K562 (cell line): ENCODE measurements at regions not wholly inside any gene's neighbourhood (a gene's known extent, or its start where the extent isn't known, plus 50 kb on each side); places are given as distances from the start of the nearest gene placed in this dataset.

Experiments used
- ATAC-seq: fragments of 200-7000 bp; cut with Tn5 transposase; 3 replicates; pipeline ENCODE4 v1.9.1; 2020; ENCODE audit warnings: moderate library complexity
- BruUV-seq: library from RNA; stranded (reverse); fragments of 400-500 nt; replicated peaks from 2 replicates; lab custom pipeline; 2021; lab: Mats Ljungman, UMichigan
- CTCF ChIA-PET: fragments of 300-600 bp; formaldehyde crosslinking; extraction: SDS; loops from one replicate; lab custom pipeline; 2021; ENCODE audit warnings: low intra/inter-chr PET ratio; lab: Yijun Ruan, JAX
- POLR2A ChIA-PET: fragments of 300-600, 350-650 bp; sonication (Branson Sonifier 250); formaldehyde crosslinking; extraction: SDS; loops from one replicate; lab custom pipeline; 2021; ENCODE audit warnings: antibody characterized with exemption, inconsistent platforms; lab: Yijun Ruan, JAX
- DNase-seq, 4 experiments: peaks; one replicate each; pipeline versions ENCODE4 v3.0.0 to v3.0.0-alpha.2; 2011 to 2018; ENCODE audit warnings: low spot score in 3 of 4, mixed read lengths in 3 of 4; ENCODE audit errors: extremely low read depth in 1 of 4
- FAIRE-seq: peaks from 2 replicates; lab custom pipeline; 2011; peaks lifted over from hg19 to GRCh38; lab: Jason Lieb, UNC
- H2AFZ ChIP-seq: 2 replicates; pipeline ENCODE4 v1.6.0; 2011; ENCODE audit warnings: low read depth, low read length, control low read depth, inconsistent platforms
- H3K27ac ChIP-seq: fragments of 200-600 bp; 3 replicates; pipeline ENCODE4 v1.8.0; 2011; ENCODE audit warnings: low read depth, mild to moderate bottlenecking, control low read depth, inconsistent platforms, low read length, moderate library complexity, mixed read lengths; ENCODE audit errors: extremely low read depth
- H3K27me3 ChIP-seq, 2 experiments: fragments of 300-600 bp in 1 of 2; 2 replicates in 1 of 2; 3 replicates in 1 of 2; pipeline versions ENCODE4 v1.6.0 to v1.8.0; 2011; ENCODE audit warnings: inconsistent platforms in 2 of 2, low read length in 2 of 2, mild to moderate bottlenecking in 1 of 2, mixed read lengths in 1 of 2, moderate library complexity in 1 of 2; ENCODE audit not compliant: control insufficient read depth in 2 of 2, insufficient read depth in 2 of 2
- H3K36me3 ChIP-seq: fragments of 300-600 bp; 3 replicates; pipeline ENCODE4 v1.8.0; 2011; ENCODE audit warnings: mild to moderate bottlenecking, low read length, inconsistent platforms; ENCODE audit not compliant: control insufficient read depth, insufficient read depth
- H3K4me1 ChIP-seq, 2 experiments: fragments of 200-600 bp in 1 of 2; replicated peaks in 1 of 2; 2 replicates in 1 of 2; 3 replicates in 1 of 2; pipeline versions ENCODE4 v1.5.1 to v1.8.0; 2011; ENCODE audit warnings: inconsistent platforms in 2 of 2, low read length in 2 of 2, mild to moderate bottlenecking in 1 of 2, mixed read lengths in 1 of 2, moderate library complexity in 1 of 2; ENCODE audit not compliant: control insufficient read depth in 2 of 2, insufficient read depth in 2 of 2
- H3K4me2 ChIP-seq: 2 replicates; pipeline ENCODE4 v1.6.1; 2011; ENCODE audit warnings: low read length, control low read depth, inconsistent platforms, mixed read lengths; ENCODE audit not compliant: insufficient read depth
- H3K4me3 ChIP-seq: fragments of 200-600 bp; sonication (generic), shearing (Covaris generic); 2 replicates; pipeline ENCODE4 v1.5.1; 2016; ENCODE audit warnings: control low read depth, inconsistent platforms
- H3K79me2 ChIP-seq: fragments of 200-600 bp; 3 replicates; pipeline ENCODE4 v1.8.0; 2011; ENCODE audit warnings: low read length, inconsistent platforms; ENCODE audit not compliant: control insufficient read depth, insufficient read depth
- H3K9ac ChIP-seq, 2 experiments: 2 replicates each; pipeline versions ENCODE4 v1.6.0 to v1.6.1; 2011; ENCODE audit warnings: low read depth in 2 of 2, low read length in 2 of 2, control low read depth in 1 of 2, inconsistent platforms in 1 of 2, mild to moderate bottlenecking in 1 of 2, mixed read lengths in 1 of 2; ENCODE audit not compliant: insufficient read depth in 1 of 2
- H3K9me1 ChIP-seq: one replicate; pipeline ENCODE4 v1.6.0; 2011; ENCODE audit warnings: inconsistent platforms, mild to moderate bottlenecking, low read length, moderate library complexity; ENCODE audit not compliant: control insufficient read depth, insufficient read depth
- H3K9me3 ChIP-seq: replicated peaks from 2 replicates; pipeline ENCODE4 v1.5.1; 2011; ENCODE audit warnings: low read depth, low read length, inconsistent platforms; ENCODE audit not compliant: control insufficient read depth, insufficient read depth
- H4K20me1 ChIP-seq: replicated peaks from 2 replicates; pipeline ENCODE4 v1.6.1; 2011; ENCODE audit warnings: low read length, inconsistent platforms, mixed read lengths; ENCODE audit not compliant: control insufficient read depth, insufficient read depth
- DACH1 ChIP-seq: fragments of 450-650 bp; IDR thresholded peaks from 2 replicates; pipeline ENCODE4 v1.6.1; 2018; ENCODE audit not compliant: partially characterized antibody
- E2F3 ChIP-seq: fragments of 250-450 bp; sonication (Bioruptor Pico); IDR thresholded peaks from 2 replicates; pipeline ENCODE4 v1.4.0; 2020; ENCODE audit warnings: mild to moderate bottlenecking
- E2F4 ChIP-seq: sonication (generic); formaldehyde crosslinking; IDR thresholded peaks from 2 replicates; pipeline ENCODE4 v1.8.0; 2022; ENCODE audit warnings: mild to moderate bottlenecking, low read depth, missing genetic modification reagents
- HDAC3 ChIP-seq: fragments of 450-650 bp; IDR thresholded peaks from 2 replicates; pipeline ENCODE4 v1.6.1; 2018; ENCODE audit warnings: borderline replicate concordance, mild to moderate bottlenecking, moderate library complexity; ENCODE audit not compliant: partially characterized antibody
- MEIS2 ChIP-seq: fragments of 450-650 bp; IDR thresholded peaks from 2 replicates; pipeline ENCODE4 v1.6.1; 2014; ENCODE audit warnings: mild to moderate bottlenecking; ENCODE audit not compliant: partially characterized antibody
- MYNN ChIP-seq, 2 experiments: sonication (generic); formaldehyde crosslinking in 1 of 2; IDR thresholded peaks; 2 replicates each; pipeline versions ENCODE4 v1.5.0 to v1.6.1; 2016 to 2020; ENCODE audit warnings: antibody characterized with exemption in 1 of 2, missing genetic modification reagents in 1 of 2
- PBX2 ChIP-seq, 2 experiments: IDR thresholded peaks in 1 of 2; conservative IDR thresholded peaks in 1 of 2; 2 replicates each; pipeline ENCODE4 v1.6.1; 2016; ENCODE audit warnings: low read depth in 2 of 2, mild to moderate bottlenecking in 1 of 2, missing compliant biosample characterization in 1 of 2, missing genetic modification characterization in 1 of 2, moderate library complexity in 1 of 2
- PREB ChIP-seq: sonication (generic); formaldehyde crosslinking; IDR thresholded peaks from 2 replicates; pipeline ENCODE4 v1.8.1; 2023; ENCODE audit warnings: mild to moderate bottlenecking, missing genetic modification reagents
- RHOXF2B ChIP-seq: fragments of 250-450 bp; sonication (Bioruptor Pico); conservative IDR thresholded peaks from 2 replicates; pipeline ENCODE4 v1.5.1; 2021
- TBP ChIP-seq: optimal IDR thresholded peaks from 2 replicates; pipeline ENCODE3; 2011; ENCODE audit warnings: low read depth, low read length, improper control_type of control experiment
- WGBS: fragments of 100-300 bp; shearing (Covaris generic); methylation state at CpG from one replicate; pipeline ENCODE4 v1.1.6; 2016; ENCODE audit warnings: low coverage, mixed read lengths; ENCODE audit not compliant: insufficient coverage; ENCODE audit errors: missing lambda C conversion rate; 5-methylcytosine and 5-hydroxymethylcytosine counted together
- in situ Hi-C: fragments of 300-500 bp; cut with MboI; formaldehyde crosslinking; loops from 4 replicates; pipeline ENCODE4 v1.15.0; 2018; ENCODE audit warnings: inconsistent platforms, mixed read lengths
- intact Hi-C: fragments of 100-400 bp; cut with micrococcal nuclease; formaldehyde crosslinking; loops from 2 replicates; pipeline ENCODE4 v1.14.2; 2022

- DNase-seq, result no peak
- Histone ChIP-seq H3K4me2 (no peak overlapping the region), H4K20me1 (no peaks in the 10 kb centered on the region), H3K27ac (no peak overlapping the region), H3K9me3 (no peaks in the 10 kb centered on the region), H3K36me3 (peaks cover 32% of the 10 kb centered on the region; the same call in 2 of the 3 replicates), H3K4me3 (no peak overlapping the region), H3K9me1 (no peaks in the 10 kb centered on the region), H2AFZ (no peak overlapping the region), H3K4me1 (no peaks in the 10 kb centered on the region), H3K9ac (no peak overlapping the region), H3K27me3 (no peaks in the 10 kb centered on the region), H3K79me2 (no peaks in the 10 kb centered on the region)
- no TSS peak for BruUV-seq
- ATAC-seq, result no peak
- FAIRE-seq, result no peak
- POLR2A ChIA-PET, result interaction anchor here (0.6 to 2.2 kb wide), 3 partner anchors 8 to 1597 kb away, joined by 3 to 7 read pairs (median 3); no protein-coding TSS in a partner anchor
- in situ Hi-C loops, result no loop called here
- 57% methylated on average over 4 of the region's 4 CpGs for WGBS
- intact Hi-C loops, result no loop called here
- TF ChIP-seq MEIS2, result peak; percentile 19
- no peak for TF ChIP-seq TBP
- no peak for TF ChIP-seq MYNN (IDR thresholded peaks at IDR 0.05)
- no peak for TF ChIP-seq MYNN (CRISPR knock-in tag; IDR thresholded peaks at IDR 0.05)
- no peak for TF ChIP-seq PREB (CRISPR knock-in tag)
- no peak for TF ChIP-seq E2F3
- no peak for TF ChIP-seq RHOXF2B (CRISPR knock-in tag)
- TF ChIP-seq DACH1, result no peak
- no peak for TF ChIP-seq PBX2 (CRISPR knock-in tag; IDR thresholded peaks at IDR 0.05; ENCODE audit: low read depth)
- 0 out of 2 replicates have a peak, but pooled peaks have one; percentile 39 for TF ChIP-seq PBX2 (tag; conservative IDR thresholded peaks at IDR 0.05; ENCODE audit: low read depth)
- TF ChIP-seq E2F4 (CRISPR knock-in tag), result no peak
- TF ChIP-seq HDAC3, result no peak
- CTCF ChIA-PET, result no interaction called here
Measured at GRCh38 chr1:184823080-184823479, 68.4 kb upstream of the EDEM3 start.
